Fibroblast of skin of left biceps (primary cell): ENCODE measurements at regions not wholly inside any gene's neighbourhood (a gene's known extent, or its start where the extent isn't known, plus 50 kb on each side); places are given as distances from the start of the nearest gene placed in this dataset.
"Not testable (repeated sequence)": the region's sequence is repeated elsewhere in the genome, so short reads cannot be mapped to it uniquely, and the experiment has no call there.

Experiments
- DNase-seq, 2 experiments: peaks; one replicate each; pipeline ENCODE4 v3.0.0-alpha.2; 2013; ENCODE audit warnings: low read depth in 2 of 2

GRCh38 chr15:24505216-24505615 is 170.4 kb upstream of the NPAP1 start:
- not testable (repeated sequence) for DNase-seq

GRCh38 chr15:24509714-24510113 is 165.9 kb upstream of the NPAP1 start:
- not testable (repeated sequence) for DNase-seq

- DNase-seq = not testable (repeated sequence)
Measured at GRCh38 chr15:24511598-24511997, 164.0 kb upstream of the NPAP1 start.

- not testable (repeated sequence) for DNase-seq
Measured at GRCh38 chr15:24518772-24519171, 156.8 kb upstream of the NPAP1 start.

GRCh38 chr15:24531235-24531634 is 144.3 kb upstream of the NPAP1 start:
- not testable (repeated sequence) for DNase-seq

GRCh38 chr15:24534032-24534431 is 141.5 kb upstream of the NPAP1 start:
- DNase-seq = not testable (repeated sequence)

- not testable (repeated sequence) for DNase-seq
Measured at GRCh38 chr15:24557281-24557680, 118.3 kb upstream of the NPAP1 start.

- DNase-seq = no peak
Measured at GRCh38 chr15:24607636-24608035, 67.9 kb upstream of the NPAP1 start.

- no peak for DNase-seq
Measured at GRCh38 chr15:24617646-24618045, 57.9 kb upstream of the NPAP1 start.

GRCh38 chr15:24621630-24622215 is 53.9 kb upstream of the NPAP1 start:
- DNase-seq = no peak
